Mesenchymal stem cell (in vitro differentiated cells and primary cell): ENCODE measurements at regions not wholly inside any gene's neighbourhood (a gene's known extent, or its start where the extent isn't known, plus 50 kb on each side); places are given as distances from the start of the nearest gene placed in this dataset.
"Not testable (repeated sequence)": the region's sequence is repeated elsewhere in the genome, so short reads cannot be mapped to it uniquely, and the experiment has no call there.

ENCODE experiments used
- DNase-seq: peaks from one replicate; pipeline ENCODE4 v3.0.0-alpha.2; 2013
- H2AFZ ChIP-seq: one replicate; pipeline ENCODE4 v1.6.1; 2013; ENCODE audit warnings: low read depth, mild to moderate bottlenecking, control low read depth, inconsistent platforms, low read length, moderate library complexity
- H2AK5ac ChIP-seq: 2 replicates; pipeline ENCODE4 v1.6.1; 2013; ENCODE audit warnings: low read length, moderate library complexity, mild to moderate bottlenecking, inconsistent platforms; ENCODE audit not compliant: severe bottlenecking
- H2BK120ac ChIP-seq: one replicate; pipeline ENCODE4 v1.6.1; 2013; ENCODE audit warnings: low read depth, mild to moderate bottlenecking, inconsistent platforms, low read length, moderate library complexity
- H2BK12ac ChIP-seq, 2 experiments: one replicate each; pipeline ENCODE4 v1.6.1; 2013; ENCODE audit warnings: inconsistent platforms in 2 of 2, low read length in 2 of 2, mild to moderate bottlenecking in 2 of 2, moderate library complexity in 2 of 2, control low read depth in 1 of 2
- H2BK15ac ChIP-seq: one replicate; pipeline ENCODE4 v1.6.1; 2013; ENCODE audit warnings: mild to moderate bottlenecking, low read depth, inconsistent platforms; ENCODE audit not compliant: poor library complexity, severe bottlenecking
- H2BK5ac ChIP-seq: 2 replicates; pipeline ENCODE4 v1.6.1; 2013; ENCODE audit warnings: low read depth, mild to moderate bottlenecking, low read length, control low read depth, inconsistent platforms; ENCODE audit not compliant: poor library complexity, severe bottlenecking
- H3K14ac ChIP-seq, 2 experiments: one replicate each; pipeline ENCODE4 v1.6.1; 2013; ENCODE audit warnings: inconsistent platforms in 2 of 2, low read length in 2 of 2, control low read depth in 1 of 2, mild to moderate bottlenecking in 1 of 2, moderate library complexity in 1 of 2
- H3K18ac ChIP-seq, 2 experiments: one replicate each; pipeline ENCODE4 v1.6.1; 2013; ENCODE audit warnings: inconsistent platforms in 2 of 2, low read length in 2 of 2, control low read depth in 1 of 2, low read depth in 1 of 2, mild to moderate bottlenecking in 1 of 2
- H3K23ac ChIP-seq, 2 experiments: one replicate each; pipeline ENCODE4 v1.6.1; 2013; ENCODE audit warnings: inconsistent platforms in 2 of 2, low read length in 2 of 2, mild to moderate bottlenecking in 2 of 2, moderate library complexity in 2 of 2, control low read depth in 1 of 2
- H3K27ac ChIP-seq: 2 replicates; pipeline ENCODE4 v1.5.1; 2013; ENCODE audit warnings: mild to moderate bottlenecking, moderate library complexity, low read length, control low read depth, inconsistent platforms; ENCODE audit not compliant: poor library complexity, severe bottlenecking
- H3K27me3 ChIP-seq, 2 experiments: 2 replicates each; pipeline versions ENCODE4 v1.6.1 to v1.7.0; 2013; ENCODE audit warnings: low read length in 2 of 2, mild to moderate bottlenecking in 2 of 2, moderate library complexity in 2 of 2, control low read depth in 1 of 2, inconsistent platforms in 1 of 2; ENCODE audit not compliant: control insufficient read depth in 1 of 2, insufficient read depth in 1 of 2
- H3K36me3 ChIP-seq, 2 experiments: 2 replicates each; pipeline versions ENCODE4 v1.6.1 to v1.7.0; 2013; ENCODE audit warnings: low read length in 2 of 2, control low read depth in 1 of 2, inconsistent platforms in 1 of 2, low read depth in 1 of 2, mild to moderate bottlenecking in 1 of 2; ENCODE audit not compliant: insufficient read depth in 2 of 2, control insufficient read depth in 1 of 2
- H3K4ac ChIP-seq, 2 experiments: one replicate each; pipeline ENCODE4 v1.6.1; 2013; ENCODE audit warnings: inconsistent platforms in 2 of 2, low read length in 2 of 2, mild to moderate bottlenecking in 2 of 2, moderate library complexity in 2 of 2, control low read depth in 1 of 2, low read depth in 1 of 2
- H3K4me1 ChIP-seq: 2 replicates; pipeline ENCODE4 v1.6.1; 2013; ENCODE audit warnings: low read depth, low read length, control low read depth; ENCODE audit not compliant: control insufficient read depth, insufficient read depth
- H3K4me2 ChIP-seq: 2 replicates; pipeline ENCODE4 v1.6.1; 2013; ENCODE audit warnings: low read length, mild to moderate bottlenecking, inconsistent platforms; ENCODE audit not compliant: poor library complexity, severe bottlenecking
- H3K4me3 ChIP-seq, 2 experiments: 2 replicates each; pipeline versions ENCODE4 v1.5.1 to v1.7.0; 2013; ENCODE audit warnings: low read length in 2 of 2, mild to moderate bottlenecking in 2 of 2, control low read depth in 1 of 2, low read depth in 1 of 2; ENCODE audit not compliant: insufficient read depth in 1 of 2
- H3K79me1 ChIP-seq: replicated peaks from 2 replicates; pipeline ENCODE4 v1.6.1; 2013; ENCODE audit warnings: mild to moderate bottlenecking, control low read depth, low read length, inconsistent platforms; ENCODE audit not compliant: poor library complexity, severe bottlenecking
- H3K9ac ChIP-seq: 2 replicates; pipeline ENCODE4 v1.7.0; 2013; ENCODE audit warnings: mild to moderate bottlenecking, low read length, moderate library complexity
- H3K9me3 ChIP-seq: 2 replicates; pipeline ENCODE4 v1.7.0; 2013; ENCODE audit warnings: mild to moderate bottlenecking, low read length; ENCODE audit not compliant: control insufficient read depth
- H4K8ac ChIP-seq: one replicate; pipeline ENCODE4 v1.6.1; 2013; ENCODE audit warnings: inconsistent platforms, mild to moderate bottlenecking, low read length, moderate library complexity
- H4K91ac ChIP-seq: one replicate; pipeline ENCODE4 v1.6.1; 2013; ENCODE audit warnings: mild to moderate bottlenecking, low read length, inconsistent platforms
- WGBS: methylation state at CpG from one replicate; pipeline ENCODE4 v1.1.7; 2013; ENCODE audit warnings: mixed read lengths; 5-methylcytosine and 5-hydroxymethylcytosine counted together

- Histone ChIP-seq H4K8ac (no peak overlapping the region), H3K4ac (no peak overlapping the region), H4K91ac (no peak overlapping the region), H2BK12ac (no peak overlapping the region), H3K9ac (peak overlapping the region; percentile 30), H3K23ac (no peak overlapping the region), H2AFZ (no peak overlapping the region), H3K36me3 (no peaks in the 10 kb centered on the region), H2AK5ac (no peak overlapping the region), H3K18ac (peak overlapping the region in 1 of 2 experiments; percentile 0), H3K4me3 (peak overlapping the region; percentile 40 to 77), H3K27ac (no peak overlapping the region), H3K79me1 (no peaks in the 10 kb centered on the region), H3K4me2 (peak overlapping the region; percentile 74), H3K9me3 (no peaks in the 10 kb centered on the region), H2BK120ac (no peak overlapping the region), H2BK5ac (no peak overlapping the region), H3K14ac (no peak overlapping the region), H3K27me3 (peaks cover 26 to 34% of the 10 kb centered on the region in 2 experiments), H3K4me1 (peaks cover 9% of the 10 kb centered on the region), H2BK15ac (no peak overlapping the region)
- DNase-seq, result peak; percentile 71
- 2% methylated on average over 34 of the region's 61 CpGs for WGBS
Measured at GRCh38 chr1:161440312-161440894, 64.9 kb upstream of the FCGR2A start.

- Histone ChIP-seq H2BK120ac (no peak overlapping the region), H2AK5ac (no peak overlapping the region), H3K27ac (no peak overlapping the region), H3K4me1 (peaks cover 9% of the 10 kb centered on the region), H4K91ac (no peak overlapping the region), H3K4me3 (peak overlapping the region; percentile 38 to 71), H3K18ac (no peak overlapping the region), H3K9me3 (no peaks in the 10 kb centered on the region), H3K4me2 (peak overlapping the region; percentile 13), H2BK15ac (no peak overlapping the region), H2AFZ (peak overlapping the region; percentile 32), H4K8ac (no peak overlapping the region), H2BK5ac (no peak overlapping the region), H3K36me3 (no peaks in the 10 kb centered on the region), H2BK12ac (no peak overlapping the region), H3K4ac (no peak overlapping the region), H3K27me3 (peaks cover 26 to 34% of the 10 kb centered on the region in 2 experiments), H3K9ac (no peak overlapping the region), H3K79me1 (no peaks in the 10 kb centered on the region), H3K14ac (no peak overlapping the region), H3K23ac (no peak overlapping the region)
- WGBS, result 24% methylated on average over 43 of the region's 44 CpGs
- peak; percentile 11 for DNase-seq
Measured at GRCh38 chr1:161439280-161440232, 65.7 kb upstream of the FCGR2A start.

GRCh38 chr1:161433191-161433590 is 65.5 kb upstream of the CFAP126 start:
- H2AK5ac ChIP-seq, H2BK12ac ChIP-seq, H3K9ac ChIP-seq, H3K9me3 ChIP-seq, H3K4ac ChIP-seq, H3K23ac ChIP-seq, H3K4me2 ChIP-seq, H2BK15ac ChIP-seq, H2BK5ac ChIP-seq, H3K18ac ChIP-seq, H3K79me1 ChIP-seq, H3K4me3 ChIP-seq, DNase-seq, H3K14ac ChIP-seq, H2AFZ ChIP-seq, H4K8ac ChIP-seq, H4K91ac ChIP-seq, H3K27ac ChIP-seq, H2BK120ac ChIP-seq, H3K36me3 ChIP-seq, H3K4me1 ChIP-seq: not testable (repeated sequence)
- H3K27me3 ChIP-seq, result peaks cover 42 to 43% of the 10 kb centered on the region in 2 experiments
- WGBS, result 80% methylated on average over 5 of the region's 5 CpGs

- Histone ChIP-seq H2BK12ac (no peak overlapping the region), H3K4me2 (no peak overlapping the region), H2AK5ac (no peak overlapping the region), H2BK120ac (no peak overlapping the region), H3K27ac (no peak overlapping the region), H2AFZ (no peak overlapping the region), H3K23ac (no peak overlapping the region), H3K4me3 (no peak overlapping the region), H2BK15ac (no peak overlapping the region), H3K18ac (no peak overlapping the region), H3K4me1 (no peaks in the 10 kb centered on the region), H2BK5ac (no peak overlapping the region), H4K8ac (no peak overlapping the region), H3K4ac (no peak overlapping the region), H3K9me3 (no peaks in the 10 kb centered on the region), H3K27me3 (peaks cover 34 to 37% of the 10 kb centered on the region in 2 experiments), H3K14ac (no peak overlapping the region), H3K79me1 (no peaks in the 10 kb centered on the region), H3K9ac (no peak overlapping the region), H3K36me3 (no peaks in the 10 kb centered on the region), H4K91ac (no peak overlapping the region)
- DNase-seq, result no peak
- WGBS, result 80% methylated on average over 1 of the region's 2 CpGs
Measured at GRCh38 chr1:161432091-161432490, 64.4 kb upstream of the CFAP126 start.
